ENCODE measurements at regions not wholly inside any gene's neighbourhood (a gene's known extent, or its start where the extent isn't known, plus 50 kb on each side); places are given as distances from the start of the nearest gene placed in this dataset.
A peak's percentile ranks its signal among the peaks of the same experiment; 100 is the strongest.

DNA sequence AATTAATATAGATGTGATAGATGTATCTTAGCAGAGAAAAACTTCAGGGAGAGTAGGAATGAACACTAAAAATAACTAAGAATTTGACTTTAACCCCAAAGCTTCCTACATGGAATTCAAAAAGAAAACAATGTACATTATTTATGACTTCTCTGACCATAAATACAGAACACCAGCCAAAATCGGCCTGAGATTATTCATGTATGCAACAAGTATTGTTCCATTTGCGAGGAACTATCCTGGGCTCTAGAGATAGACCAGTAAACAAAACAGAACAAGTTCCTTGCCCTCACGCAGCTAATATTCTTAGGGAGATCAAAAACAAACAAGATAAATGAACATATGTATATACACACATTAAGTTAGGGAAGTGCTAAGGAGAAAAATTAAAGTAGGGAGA, 432.3 kb upstream of the SOX5 start:
- Histone ChIP-seq H3K9me3 (ENCODE audit: control insufficient read depth in 4 of 4, insufficient read depth in 3 of 4, low read length in 3 of 4) (no peaks in the 10 kb centered on the region), H3K36me3 (ENCODE audit: control insufficient read depth in 4 of 4, insufficient read depth in 4 of 4, low read length in 4 of 4) (no peaks in the 10 kb centered on the region), H3K4me3 (no peak overlapping the region), H3K4me1 (ENCODE audit: control insufficient read depth in 5 of 5, insufficient read depth in 5 of 5, low read length in 5 of 5) (peaks cover 0 to 26% (median 7%) of the 10 kb centered on the region in 5 donors), H3K27ac (ENCODE audit: low read depth in 1 of 2, low read length in 1 of 2) (no peak overlapping the region), H3K27me3 (ENCODE audit: control insufficient read depth in 3 of 3, insufficient read depth in 3 of 3, low read length in 2 of 3) (no peaks in the 10 kb centered on the region), H3K9ac (ENCODE audit: insufficient read depth in 1 of 2, low read length in 2 of 2) (no peak overlapping the region)
- TF ChIP-seq, protein P1, sequence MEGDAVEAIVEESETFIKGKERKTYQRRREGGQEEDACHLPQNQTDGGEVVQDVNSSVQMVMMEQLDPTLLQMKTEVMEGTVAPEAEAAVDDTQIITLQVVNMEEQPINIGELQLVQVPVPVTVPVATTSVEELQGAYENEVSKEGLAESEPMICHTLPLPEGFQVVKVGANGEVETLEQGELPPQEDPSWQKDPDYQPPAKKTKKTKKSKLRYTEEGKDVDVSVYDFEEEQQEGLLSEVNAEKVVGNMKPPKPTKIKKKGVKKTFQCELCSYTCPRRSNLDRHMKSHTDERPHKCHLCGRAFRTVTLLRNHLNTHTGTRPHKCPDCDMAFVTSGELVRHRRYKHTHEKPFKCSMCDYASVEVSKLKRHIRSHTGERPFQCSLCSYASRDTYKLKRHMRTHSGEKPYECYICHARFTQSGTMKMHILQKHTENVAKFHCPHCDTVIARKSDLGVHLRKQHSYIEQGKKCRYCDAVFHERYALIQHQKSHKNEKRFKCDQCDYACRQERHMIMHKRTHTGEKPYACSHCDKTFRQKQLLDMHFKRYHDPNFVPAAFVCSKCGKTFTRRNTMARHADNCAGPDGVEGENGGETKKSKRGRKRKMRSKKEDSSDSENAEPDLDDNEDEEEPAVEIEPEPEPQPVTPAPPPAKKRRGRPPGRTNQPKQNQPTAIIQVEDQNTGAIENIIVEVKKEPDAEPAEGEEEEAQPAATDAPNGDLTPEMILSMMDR (IDR thresholded peaks at IDR 0.05; ENCODE audit: control extremely low read depth, extremely low read depth) = no peak
- ATAC-seq (ENCODE audit: insufficient read depth, low FRiP score) (no peak), DNase-seq (no peak)
- 82 to 87% methylated on average over 3 of the region's 3 CpGs for WGBS, 2 donors

DNA sequence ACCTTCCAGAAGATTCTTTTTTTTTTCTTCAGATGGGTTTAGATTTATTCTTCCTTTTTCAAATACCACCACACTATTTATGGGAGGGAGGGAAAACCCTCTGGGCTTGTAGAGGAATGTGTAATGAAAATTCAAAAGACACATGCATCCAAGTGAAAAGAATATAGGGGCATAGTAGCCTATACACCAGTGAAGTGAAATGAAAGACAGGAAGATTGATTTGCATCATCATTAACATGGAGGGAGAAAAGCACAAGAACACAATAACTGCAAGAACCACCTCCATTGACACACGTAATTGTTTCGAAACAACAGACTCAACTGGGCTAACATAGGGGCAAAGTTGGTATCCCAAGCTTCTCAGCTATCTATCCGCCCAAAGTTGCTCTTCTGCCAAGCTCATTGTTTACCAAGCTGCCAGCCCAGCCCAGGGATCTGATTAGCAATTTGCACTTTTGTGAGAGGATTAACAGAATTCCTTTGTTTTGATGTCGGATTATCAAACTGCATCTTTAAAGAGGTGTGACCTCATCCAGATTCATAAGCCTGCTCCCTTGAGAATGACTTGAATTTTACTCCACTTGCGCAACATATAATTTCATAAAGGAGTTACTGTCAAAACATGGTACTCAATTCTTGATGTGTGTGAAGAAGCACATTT, 430.5 kb upstream of the SOX5 start:
- Histone ChIP-seq H3K27me3 (ENCODE audit: control insufficient read depth in 3 of 3, insufficient read depth in 3 of 3, low read length in 2 of 3) (no peaks in the 10 kb centered on the region), H3K36me3 (ENCODE audit: control insufficient read depth in 4 of 4, insufficient read depth in 4 of 4, low read length in 4 of 4) (no peaks in the 10 kb centered on the region), H3K9ac (ENCODE audit: insufficient read depth in 1 of 2, low read length in 2 of 2) (no peak overlapping the region), H3K9me3 (ENCODE audit: control insufficient read depth in 4 of 4, insufficient read depth in 3 of 4, low read length in 3 of 4) (no peaks in the 10 kb centered on the region), H3K4me3 (no peak overlapping the region), H3K4me1 (ENCODE audit: control insufficient read depth in 5 of 5, insufficient read depth in 5 of 5, low read length in 5 of 5) (peaks cover 0 to 26% (median 7%) of the 10 kb centered on the region in 5 donors), H3K27ac (ENCODE audit: low read depth in 1 of 2, low read length in 1 of 2) (no peak overlapping the region)
- ATAC-seq (ENCODE audit: insufficient read depth, low FRiP score) (no peak), DNase-seq (peak in 2 of 3 donors; percentile 19 to 29)
- 87 to 88% methylated on average over 5 of the region's 5 CpGs for WGBS, 2 donors
- TF ChIP-seq, protein P1 (IDR thresholded peaks at IDR 0.05; ENCODE audit: control extremely low read depth, extremely low read depth) = no peak

DNA sequence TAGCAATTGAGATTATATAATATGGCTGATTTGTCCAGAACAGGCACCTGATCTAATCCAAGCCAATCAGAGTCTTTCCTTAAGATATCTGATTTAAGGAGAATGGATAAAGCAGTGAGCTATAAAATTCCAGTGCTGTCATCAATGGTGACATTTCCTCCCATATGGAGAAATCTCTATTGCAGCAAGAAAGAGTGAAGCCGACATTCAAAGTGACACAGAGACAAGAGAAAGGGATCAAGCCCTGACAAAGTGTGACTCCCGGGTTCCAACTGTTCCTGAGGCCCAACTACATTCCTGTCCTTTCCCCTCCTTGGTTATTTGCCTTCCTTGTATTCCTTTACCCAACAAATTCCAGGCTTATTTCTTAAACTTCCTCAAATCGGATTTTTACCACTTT, 430.0 kb upstream of the SOX5 start:
- TF ChIP-seq, protein P1 (IDR thresholded peaks at IDR 0.05; ENCODE audit: control extremely low read depth, extremely low read depth) = no peak
- Histone ChIP-seq H3K4me3 (no peak overlapping the region), H3K27ac (ENCODE audit: low read depth in 1 of 2, low read length in 1 of 2) (no peak overlapping the region), H3K27me3 (ENCODE audit: control insufficient read depth in 3 of 3, insufficient read depth in 3 of 3, low read length in 2 of 3) (no peaks in the 10 kb centered on the region), H3K9me3 (ENCODE audit: control insufficient read depth in 4 of 4, insufficient read depth in 3 of 4, low read length in 3 of 4) (no peaks in the 10 kb centered on the region), H3K4me1 (ENCODE audit: control insufficient read depth in 5 of 5, insufficient read depth in 5 of 5, low read length in 5 of 5) (peaks cover 0 to 26% (median 7%) of the 10 kb centered on the region in 5 donors), H3K36me3 (ENCODE audit: control insufficient read depth in 4 of 4, insufficient read depth in 4 of 4, low read length in 4 of 4) (no peaks in the 10 kb centered on the region), H3K9ac (ENCODE audit: insufficient read depth in 1 of 2, low read length in 2 of 2) (no peak overlapping the region)
- WGBS, 2 donors = 58 to 61% methylated on average over 3 of the region's 3 CpGs
- DNase-seq (peak; percentile 20 to 32 (median 27)), ATAC-seq (ENCODE audit: insufficient read depth, low FRiP score) (no peak)
